Gastroesophageal sphincter (tissue), 4 donors: ENCODE measurements at regions not wholly inside any gene's neighbourhood (a gene's known extent, or its start where the extent isn't known, plus 50 kb on each side); places are given as distances from the start of the nearest gene placed in this dataset.

Experiments
- ATAC-seq: fragments of 150-250 bp; one replicate; pipeline ENCODE4 v1.9.1; 2016; ENCODE audit warnings: mild to moderate bottlenecking, moderate library complexity
- H3K27ac ChIP-seq, 4 donors: fragments of 200-600 bp; sonication (generic) in 3 of 4; 1 replicate in 3 of 4; 2 replicates in 1 of 4; pipeline ENCODE4 v1.5.1; 2016 to 2019
- H3K27me3 ChIP-seq: fragments of 200-600 bp; sonication (generic); one replicate; pipeline ENCODE4 v1.5.1; 2019
- H3K36me3 ChIP-seq, 2 donors: fragments of 200-600 bp; sonication (generic); one replicate each; pipeline ENCODE4 v1.5.1; 2019; ENCODE audit warnings: control low read depth in 1 of 2
- H3K4me1 ChIP-seq, 3 donors: fragments of 200-600 bp; sonication (generic); 1 replicate in 2 of 3; 2 replicates in 1 of 3; pipeline ENCODE4 v1.5.1; 2016 to 2019; ENCODE audit warnings: control low read depth in 2 of 3
- H3K4me3 ChIP-seq, 2 donors: fragments of 200-600 bp; sonication (generic); one replicate each; pipeline ENCODE4 v1.5.1; 2019; ENCODE audit warnings: mild to moderate bottlenecking in 1 of 2, moderate library complexity in 1 of 2
- H3K9me3 ChIP-seq, 3 donors: fragments of 200-600 bp; sonication (generic); one replicate each; pipeline ENCODE4 v1.5.1; 2017 to 2019; ENCODE audit warnings: control low read depth in 2 of 3
- CTCF ChIP-seq, 4 experiments: fragments of 200-600 bp in 2 of 4; fragments of 450-650 bp in 2 of 4; sonication (generic) in 1 of 4; IDR thresholded peaks; one replicate each; pipeline ENCODE4 v1.5.1; 2017 to 2019; ENCODE audit warnings: antibody characterized with exemption in 4 of 4, mild to moderate bottlenecking in 2 of 4, moderate library complexity in 2 of 4
- EP300 ChIP-seq: sonication (generic); formaldehyde crosslinking; IDR thresholded peaks from one replicate; pipeline ENCODE4 v1.6.1; 2017; ENCODE audit warnings: antibody characterized with exemption, mild to moderate bottlenecking
- POLR2A ChIP-seq, 2 donors: fragments of 450-650 bp; IDR thresholded peaks; one replicate each; pipeline ENCODE4 v1.6.1; 2017; ENCODE audit warnings: antibody characterized with exemption in 2 of 2, mild to moderate bottlenecking in 2 of 2, moderate library complexity in 1 of 2
- POLR2AphosphoS5 ChIP-seq: sonication (generic); formaldehyde crosslinking; IDR thresholded peaks from one replicate; pipeline ENCODE4 v1.6.1; 2017; ENCODE audit warnings: antibody characterized with exemption
- WGBS, 2 donors: methylation state at CpG; one replicate each; pipeline ENCODE4 v1.1.5; 2018; ENCODE audit warnings: low coverage in 1 of 2; 5-methylcytosine and 5-hydroxymethylcytosine counted together

- no peaks in the 10 kb centered on the region for H3K36me3 ChIP-seq
- H3K27ac ChIP-seq = no peak overlapping the region
- no peaks in the 10 kb centered on the region for H3K9me3 ChIP-seq
- TF ChIP-seq CTCF (IDR thresholded peaks at IDR 0.05) (no peak), POLR2A (IDR thresholded peaks at IDR 0.05) (no peak), EP300 (no peak)
- no peak for ATAC-seq
- H3K4me1 ChIP-seq = no peaks in the 10 kb centered on the region
- WGBS, 2 donors = 66 to 87% methylated on average over 3 of the region's 3 CpGs
- no peaks in the 10 kb centered on the region for H3K27me3 ChIP-seq
- no peak overlapping the region for H3K4me3 ChIP-seq
These were observed 202.7 kb upstream of the SPRY1 start for GRCh38 chr4:123193802-123194367.

- no peaks in the 10 kb centered on the region for H3K36me3 ChIP-seq
- 84 to 91% methylated on average over 2 of the region's 2 CpGs for WGBS, 2 donors
- no peaks in the 10 kb centered on the region for H3K9me3 ChIP-seq
- H3K27ac ChIP-seq = no peak overlapping the region
- H3K4me3 ChIP-seq = no peak overlapping the region
- TF ChIP-seq POLR2A (IDR thresholded peaks at IDR 0.05) (no peak), CTCF (IDR thresholded peaks at IDR 0.05) (no peak), POLR2AphosphoS5 (no peak), EP300 (no peak)
- H3K27me3 ChIP-seq = no peaks in the 10 kb centered on the region
- peaks cover 0 to 6% (median 2%) of the 10 kb centered on the region in 3 donors for H3K4me1 ChIP-seq
- no peak for ATAC-seq
These were observed 197.9 kb upstream of the SPRY1 start for GRCh38 chr4:123198706-123199105.

DNA sequence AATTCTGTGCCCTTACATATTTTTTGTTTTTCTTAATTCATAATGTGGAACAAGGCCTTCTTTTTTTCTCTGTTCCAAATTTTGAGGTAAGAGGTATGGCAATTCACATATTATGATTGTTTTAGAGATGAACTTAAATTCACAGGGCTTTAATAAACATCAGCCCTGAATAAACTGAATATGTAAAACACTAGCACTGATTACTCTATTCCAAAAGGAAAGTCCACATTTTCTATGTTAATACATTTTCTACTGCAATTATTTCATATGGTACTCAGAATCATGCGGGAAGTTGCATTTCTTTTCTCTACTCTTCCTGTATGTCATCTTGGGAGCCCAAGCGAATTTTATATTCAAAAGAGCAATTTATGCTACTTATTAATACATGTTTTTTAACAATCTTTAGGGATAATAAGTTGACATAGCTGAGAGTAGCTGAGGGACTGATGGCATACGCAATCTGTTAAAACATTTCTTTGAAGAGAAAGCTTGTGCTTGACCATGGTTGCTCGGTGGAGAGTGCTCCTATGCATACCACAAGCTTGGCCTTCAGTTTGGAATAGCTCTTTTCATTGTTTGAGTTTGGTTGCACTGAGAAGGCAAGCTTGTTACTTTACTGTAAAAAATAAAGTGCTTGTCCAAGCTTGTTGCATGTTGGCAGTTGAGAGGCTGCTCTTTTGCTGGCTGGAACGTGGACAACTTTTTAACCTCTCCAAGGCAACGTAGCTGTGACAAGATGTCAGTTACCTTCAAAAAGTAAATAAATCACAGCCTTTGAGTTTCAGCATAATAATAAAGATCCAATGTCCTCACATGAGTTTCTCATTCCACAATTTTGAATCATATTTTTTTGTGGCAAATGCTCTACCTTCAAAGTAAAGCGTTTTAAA lies 196.3 kb upstream of the SPRY1 start:
- ATAC-seq = no peak
- H3K4me1 ChIP-seq = peaks cover 0 to 6% (median 2%) of the 10 kb centered on the region in 3 donors
- no peaks in the 10 kb centered on the region for H3K27me3 ChIP-seq
- H3K36me3 ChIP-seq = no peaks in the 10 kb centered on the region
- no peak overlapping the region for H3K27ac ChIP-seq
- H3K4me3 ChIP-seq = no peak overlapping the region
- H3K9me3 ChIP-seq = no peaks in the 10 kb centered on the region
- 58 to 74% methylated on average over 7 of the region's 7 CpGs for WGBS, 2 donors
- no peak for TF ChIP-seq CTCF (IDR thresholded peaks at IDR 0.05)

DNA sequence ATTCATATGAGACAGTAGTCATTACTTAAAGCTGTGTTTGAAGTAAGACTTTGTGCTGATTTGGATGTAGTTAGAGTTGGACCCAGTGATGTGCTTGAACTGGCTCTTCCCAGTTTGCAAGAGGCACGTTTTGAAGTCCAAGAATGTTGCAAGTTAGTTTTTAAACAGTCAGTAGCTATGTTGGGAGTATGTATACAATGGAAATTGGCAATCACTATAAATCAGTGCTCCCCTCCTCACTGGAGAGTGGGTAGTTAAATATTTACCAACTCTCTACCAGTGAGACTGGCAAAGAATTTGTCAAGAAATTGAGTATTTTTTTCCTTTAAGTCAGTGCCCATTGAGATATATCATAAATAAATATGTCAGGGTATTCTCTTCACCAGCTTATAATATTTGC lies 191.9 kb upstream of the SPRY1 start:
- TF ChIP-seq POLR2A (IDR thresholded peaks at IDR 0.05) = no peak
- 0 to 55% methylated on average over 1 of the region's 1 CpG for WGBS, 2 donors
- Histone ChIP-seq H3K9me3 (no peaks in the 10 kb centered on the region), H3K36me3 (no peaks in the 10 kb centered on the region), H3K27ac (no peak overlapping the region), H3K4me1 (peaks cover 0 to 6% (median 2%) of the 10 kb centered on the region in 3 donors), H3K4me3 (no peak overlapping the region), H3K27me3 (no peaks in the 10 kb centered on the region)
- ATAC-seq = no peak

- Histone ChIP-seq H3K4me1 (no peaks in the 10 kb centered on the region), H3K4me3 (no peak overlapping the region), H3K27ac (no peak overlapping the region), H3K9me3 (no peaks in the 10 kb centered on the region), H3K27me3 (no peaks in the 10 kb centered on the region), H3K36me3 (no peaks in the 10 kb centered on the region)
- no peak for ATAC-seq
- TF ChIP-seq POLR2AphosphoS5 (no peak), EP300 (no peak)
- WGBS, 2 donors = 74 to 80% methylated on average over 3 of the region's 3 CpGs
These were observed 190.6 kb upstream of the SPRY1 start for GRCh38 chr4:123206016-123206415.

DNA sequence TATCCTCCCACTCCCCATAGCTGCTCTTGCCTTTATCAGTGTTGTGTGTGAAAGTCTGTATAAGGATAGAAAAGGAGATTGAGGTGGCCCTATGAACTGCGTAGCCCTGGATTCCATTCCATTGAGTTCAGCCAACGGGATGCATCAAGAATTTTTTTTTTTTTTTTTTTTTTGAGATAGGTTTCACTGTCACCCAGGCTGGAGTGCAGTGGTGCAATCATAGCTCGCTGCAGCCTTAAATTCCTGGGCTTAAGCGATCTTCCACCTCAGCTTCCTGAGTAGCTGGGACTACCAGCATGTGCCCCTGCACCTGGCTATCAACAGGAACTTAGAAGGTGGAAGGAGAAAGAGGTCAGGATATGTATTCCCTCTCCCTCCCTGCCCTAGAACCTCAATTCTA lies 187.2 kb upstream of the SPRY1 start:
- no peaks in the 10 kb centered on the region for H3K9me3 ChIP-seq
- H3K27me3 ChIP-seq = no peaks in the 10 kb centered on the region
- no peak overlapping the region for H3K27ac ChIP-seq
- no peak for TF ChIP-seq EP300
- TF ChIP-seq POLR2AphosphoS5 = no peak
- TF ChIP-seq CTCF (IDR thresholded peaks at IDR 0.05) = no peak
- TF ChIP-seq POLR2A (IDR thresholded peaks at IDR 0.05) = no peak
- no peaks in the 10 kb centered on the region for H3K4me1 ChIP-seq
- H3K36me3 ChIP-seq = no peaks in the 10 kb centered on the region
- H3K4me3 ChIP-seq = no peak overlapping the region
- ATAC-seq = no peak
- 100% methylated on average over 2 to 3 of the region's 4 CpGs for WGBS, 2 donors
